K562 (cell line): ENCODE measurements at regions not wholly inside any gene's neighbourhood (a gene's known extent, or its start where the extent isn't known, plus 50 kb on each side); places are given as distances from the start of the nearest gene placed in this dataset.

Experiments
- ATAC-seq: fragments of 200-7000 bp; cut with Tn5 transposase; 3 replicates; pipeline ENCODE4 v1.9.1; 2020; ENCODE audit warnings: moderate library complexity
- BruUV-seq: library from RNA; stranded (reverse); fragments of 400-500 nt; replicated peaks from 2 replicates; lab custom pipeline; 2021; lab: Mats Ljungman, UMichigan
- CTCF ChIA-PET: fragments of 300-600 bp; formaldehyde crosslinking; extraction: SDS; loops from one replicate; lab custom pipeline; 2021; ENCODE audit warnings: low intra/inter-chr PET ratio; lab: Yijun Ruan, JAX
- POLR2A ChIA-PET: fragments of 300-600, 350-650 bp; sonication (Branson Sonifier 250); formaldehyde crosslinking; extraction: SDS; loops from one replicate; lab custom pipeline; 2021; ENCODE audit warnings: antibody characterized with exemption, inconsistent platforms; lab: Yijun Ruan, JAX
- DNase-seq, 4 experiments: peaks; one replicate each; pipeline versions ENCODE4 v3.0.0 to v3.0.0-alpha.2; 2011 to 2018; ENCODE audit warnings: low spot score in 3 of 4, mixed read lengths in 3 of 4; ENCODE audit errors: extremely low read depth in 1 of 4
- FAIRE-seq: peaks from 2 replicates; lab custom pipeline; 2011; peaks lifted over from hg19 to GRCh38; lab: Jason Lieb, UNC
- H2AFZ ChIP-seq: 2 replicates; pipeline ENCODE4 v1.6.0; 2011; ENCODE audit warnings: low read depth, low read length, control low read depth, inconsistent platforms
- H3K27ac ChIP-seq: fragments of 200-600 bp; 3 replicates; pipeline ENCODE4 v1.8.0; 2011; ENCODE audit warnings: low read depth, mild to moderate bottlenecking, control low read depth, inconsistent platforms, low read length, moderate library complexity, mixed read lengths; ENCODE audit errors: extremely low read depth
- H3K27me3 ChIP-seq, 2 experiments: fragments of 300-600 bp in 1 of 2; 2 replicates in 1 of 2; 3 replicates in 1 of 2; pipeline versions ENCODE4 v1.6.0 to v1.8.0; 2011; ENCODE audit warnings: inconsistent platforms in 2 of 2, low read length in 2 of 2, mild to moderate bottlenecking in 1 of 2, mixed read lengths in 1 of 2, moderate library complexity in 1 of 2; ENCODE audit not compliant: control insufficient read depth in 2 of 2, insufficient read depth in 2 of 2
- H3K36me3 ChIP-seq: fragments of 300-600 bp; 3 replicates; pipeline ENCODE4 v1.8.0; 2011; ENCODE audit warnings: mild to moderate bottlenecking, low read length, inconsistent platforms; ENCODE audit not compliant: control insufficient read depth, insufficient read depth
- H3K4me1 ChIP-seq, 2 experiments: fragments of 200-600 bp in 1 of 2; replicated peaks in 1 of 2; 2 replicates in 1 of 2; 3 replicates in 1 of 2; pipeline versions ENCODE4 v1.5.1 to v1.8.0; 2011; ENCODE audit warnings: inconsistent platforms in 2 of 2, low read length in 2 of 2, mild to moderate bottlenecking in 1 of 2, mixed read lengths in 1 of 2, moderate library complexity in 1 of 2; ENCODE audit not compliant: control insufficient read depth in 2 of 2, insufficient read depth in 2 of 2
- H3K4me2 ChIP-seq: 2 replicates; pipeline ENCODE4 v1.6.1; 2011; ENCODE audit warnings: low read length, control low read depth, inconsistent platforms, mixed read lengths; ENCODE audit not compliant: insufficient read depth
- H3K4me3 ChIP-seq: fragments of 200-600 bp; sonication (generic), shearing (Covaris generic); 2 replicates; pipeline ENCODE4 v1.5.1; 2016; ENCODE audit warnings: control low read depth, inconsistent platforms
- H3K79me2 ChIP-seq: fragments of 200-600 bp; 3 replicates; pipeline ENCODE4 v1.8.0; 2011; ENCODE audit warnings: low read length, inconsistent platforms; ENCODE audit not compliant: control insufficient read depth, insufficient read depth
- H3K9ac ChIP-seq, 2 experiments: 2 replicates each; pipeline versions ENCODE4 v1.6.0 to v1.6.1; 2011; ENCODE audit warnings: low read depth in 2 of 2, low read length in 2 of 2, control low read depth in 1 of 2, inconsistent platforms in 1 of 2, mild to moderate bottlenecking in 1 of 2, mixed read lengths in 1 of 2; ENCODE audit not compliant: insufficient read depth in 1 of 2
- H3K9me1 ChIP-seq: one replicate; pipeline ENCODE4 v1.6.0; 2011; ENCODE audit warnings: inconsistent platforms, mild to moderate bottlenecking, low read length, moderate library complexity; ENCODE audit not compliant: control insufficient read depth, insufficient read depth
- H3K9me3 ChIP-seq: replicated peaks from 2 replicates; pipeline ENCODE4 v1.5.1; 2011; ENCODE audit warnings: low read depth, low read length, inconsistent platforms; ENCODE audit not compliant: control insufficient read depth, insufficient read depth
- H4K20me1 ChIP-seq: replicated peaks from 2 replicates; pipeline ENCODE4 v1.6.1; 2011; ENCODE audit warnings: low read length, inconsistent platforms, mixed read lengths; ENCODE audit not compliant: control insufficient read depth, insufficient read depth
- ATF1 ChIP-seq, 2 experiments: fragments of 450-650 bp in 1 of 2; IDR thresholded peaks; 2 replicates each; pipeline ENCODE4 v1.6.1; 2016; ENCODE audit warnings: missing compliant biosample characterization in 1 of 2, missing genetic modification characterization in 1 of 2
- C11orf30 ChIP-seq: fragments of 450-650 bp; IDR thresholded peaks from 2 replicates; pipeline ENCODE4 v1.6.1; 2016; ENCODE audit warnings: low read depth, mild to moderate bottlenecking
- GTF2B ChIP-seq: IDR thresholded peaks from 2 replicates; pipeline ENCODE4 v1.6.1; 2011; ENCODE audit not compliant: insufficient read length; ENCODE audit errors: extremely low read depth
- KAT8 ChIP-seq: fragments of 450-650 bp; IDR thresholded peaks from 2 replicates; pipeline ENCODE4 v1.6.1; 2016; ENCODE audit warnings: low read depth, mild to moderate bottlenecking
- MAFF ChIP-seq: IDR thresholded peaks from 2 replicates; pipeline ENCODE4 v1.6.1; 2012; ENCODE audit warnings: low read length, improper control_type of control experiment
- MAFG ChIP-seq: fragments of 450-650 bp; conservative IDR thresholded peaks from 2 replicates; pipeline ENCODE4 v1.6.1; 2016; ENCODE audit warnings: missing genetic modification characterization, missing compliant biosample characterization
- MAFK ChIP-seq: IDR thresholded peaks from 2 replicates; pipeline ENCODE4 v1.6.1; 2011; ENCODE audit warnings: low read length, improper control_type of control experiment
- POLR2A ChIP-seq: fragments of 450-650 bp; conservative IDR thresholded peaks from 2 replicates; pipeline ENCODE4 v1.6.1; 2016
- TFAM ChIP-seq: fragments of 250-450 bp; sonication (Bioruptor Pico); conservative IDR thresholded peaks from 2 replicates; pipeline ENCODE4 v1.5.0; 2021; ENCODE audit warnings: mild to moderate bottlenecking, moderate library complexity
- ZNF184 ChIP-seq: sonication (generic); formaldehyde crosslinking; IDR thresholded peaks from 2 replicates; pipeline ENCODE4 v1.5.0; 2020; ENCODE audit warnings: missing genetic modification reagents
- ZNF282 ChIP-seq: sonication (generic); formaldehyde crosslinking; IDR thresholded peaks from 2 replicates; pipeline ENCODE4 v1.8.1; 2023; ENCODE audit warnings: missing genetic modification reagents
- ZNF316 ChIP-seq: fragments of 450-650 bp; IDR thresholded peaks from 2 replicates; pipeline ENCODE4 v1.6.1; 2016
- WGBS: fragments of 100-300 bp; shearing (Covaris generic); methylation state at CpG from one replicate; pipeline ENCODE4 v1.1.6; 2016; ENCODE audit warnings: low coverage, mixed read lengths; ENCODE audit not compliant: insufficient coverage; ENCODE audit errors: missing lambda C conversion rate; 5-methylcytosine and 5-hydroxymethylcytosine counted together
- in situ Hi-C: fragments of 300-500 bp; cut with MboI; formaldehyde crosslinking; loops from 4 replicates; pipeline ENCODE4 v1.15.0; 2018; ENCODE audit warnings: inconsistent platforms, mixed read lengths
- intact Hi-C: fragments of 100-400 bp; cut with micrococcal nuclease; formaldehyde crosslinking; loops from 2 replicates; pipeline ENCODE4 v1.14.2; 2022

GRCh38 chr4:163707873-163708272 is 213.4 kb downstream of the TMA16 start (continued):
- TF ChIP-seq GTF2B (no peak), POLR2A (no peak), ZNF184 (CRISPR knock-in tag) (no peak), KAT8 (no peak), TFAM (CRISPR knock-in tag) (no peak), ATF1 (CRISPR knock-in tag; IDR thresholded peaks at IDR 0.05) (no peak), ATF1 (tag; IDR thresholded peaks at IDR 0.05) (no peak)
- TF ChIP-seq, all 486 proteins: peak for 0

GRCh38 chr4:163709601-163710000 is 215.1 kb downstream of the TMA16 start:
- BruUV-seq: no TSS peak
- H3K9me3 ChIP-seq: no peaks in the 10 kb centered on the region
- H3K9me1 ChIP-seq: no peaks in the 10 kb centered on the region
- no peaks in the 10 kb centered on the region for H3K27me3 ChIP-seq
- ChIA-PET CTCF (no interaction called here), POLR2A (no interaction called here)
- no peaks in the 10 kb centered on the region for H3K36me3 ChIP-seq
- H3K79me2 ChIP-seq: no peaks in the 10 kb centered on the region
- H3K27ac ChIP-seq: no peak overlapping the region
- no peaks in the 10 kb centered on the region for H3K4me1 ChIP-seq
- no peak for DNase-seq
- H3K4me2 ChIP-seq: no peak overlapping the region
- no peak for FAIRE-seq
- intact Hi-C loops (no loop called here), in situ Hi-C loops (no loop called here)
- TF ChIP-seq MAFK (peak; percentile 70), ZNF316 (peak; percentile 61), ZNF282 (CRISPR knock-in tag) (no peak), MAFF (peak; percentile 60), MAFG (peak; percentile 46), C11orf30 (peak; percentile 47)
- no peak overlapping the region for H2AFZ ChIP-seq
- no peak for ATAC-seq
- no peaks in the 10 kb centered on the region for H4K20me1 ChIP-seq
- H3K4me3 ChIP-seq: no peak overlapping the region
- WGBS: 14% methylated on average over 1 of the region's 1 CpG
- H3K9ac ChIP-seq: no peak overlapping the region
